ENCODE measurements at regions not wholly inside any gene's neighbourhood (a gene's known extent, or its start where the extent isn't known, plus 50 kb on each side); places are given as distances from the start of the nearest gene placed in this dataset.

- no peak for DNase-seq (ENCODE audit: low read depth)
Measured at GRCh38 chr7:17019106-17019505, 137.3 kb upstream of the AGR3 start.

GRCh38 chr7:17020250-17020649 lies 138.5 kb upstream of the AGR3 start:
- DNase-seq (ENCODE audit: low read depth) = no peak

- DNase-seq (ENCODE audit: low read depth) = no peak
Measured at GRCh38 chr7:17021205-17021604, 139.4 kb upstream of the AGR3 start.

- no peak for DNase-seq (ENCODE audit: low read depth)
Measured at GRCh38 chr7:17022920-17023319, 141.1 kb upstream of the AGR3 start.

GRCh38 chr7:17026269-17026668 lies 144.5 kb upstream of the AGR3 start:
- no peak for DNase-seq (ENCODE audit: low read depth)

GRCh38 chr7:17027143-17027788 lies 145.5 kb upstream of the AGR3 start:
- peak; percentile 37 for DNase-seq (ENCODE audit: low read depth)

GRCh38 chr7:17027789-17028152 lies 146.0 kb upstream of the AGR3 start:
- no peak for DNase-seq (ENCODE audit: low read depth)

- DNase-seq (ENCODE audit: low read depth) = no peak
Measured at GRCh38 chr7:17029150-17029549, 147.4 kb upstream of the AGR3 start.

GRCh38 chr7:17030559-17030958 lies 148.8 kb upstream of the AGR3 start:
- DNase-seq (ENCODE audit: low read depth) = no peak

GRCh38 chr7:17031906-17032551 lies 150.2 kb upstream of the AGR3 start:
- no peak for DNase-seq (ENCODE audit: low read depth)

- DNase-seq (ENCODE audit: low read depth) = no peak
Measured at GRCh38 chr7:17033245-17033644, 151.5 kb upstream of the AGR3 start.

GRCh38 chr7:17036584-17036983 lies 154.8 kb upstream of the AGR3 start:
- no peak for DNase-seq (ENCODE audit: low read depth)

- DNase-seq (ENCODE audit: low read depth) = no peak
Measured at GRCh38 chr7:17037356-17037755, 155.6 kb upstream of the AGR3 start.

- no peak for DNase-seq (ENCODE audit: low read depth)
Measured at GRCh38 chr7:17038160-17038782, 156.5 kb upstream of the AGR3 start.

GRCh38 chr7:17038783-17039170 lies 157.0 kb upstream of the AGR3 start:
- DNase-seq (ENCODE audit: low read depth) = no peak

- no peak for DNase-seq (ENCODE audit: low read depth)
Measured at GRCh38 chr7:17039372-17039771, 157.6 kb upstream of the AGR3 start.

GRCh38 chr7:17040716-17041115 lies 158.9 kb upstream of the AGR3 start:
- DNase-seq (ENCODE audit: low read depth) = no peak

- DNase-seq (ENCODE audit: low read depth) = peak; percentile 97
Measured at GRCh38 chr7:17041324-17041723, 159.5 kb upstream of the AGR3 start.

GRCh38 chr7:17042211-17042610 lies 160.4 kb upstream of the AGR3 start:
- peak; percentile 7 for DNase-seq (ENCODE audit: low read depth)

- DNase-seq (ENCODE audit: low read depth) = peak; percentile 96
Measured at GRCh38 chr7:17043012-17043877, 161.5 kb upstream of the AGR3 start.

- DNase-seq (ENCODE audit: low read depth) = no peak
Measured at GRCh38 chr7:17044396-17044795, 162.6 kb upstream of the AGR3 start.

GRCh38 chr7:17044861-17045260 lies 163.1 kb upstream of the AGR3 start:
- no peak for DNase-seq (ENCODE audit: low read depth)

GRCh38 chr7:17046259-17046658 lies 164.5 kb upstream of the AGR3 start:
- DNase-seq (ENCODE audit: low read depth) = no peak

All from amniotic epithelial cell (primary cell).